ENCODE measurements at regions not wholly inside any gene's neighbourhood (a gene's known extent, or its start where the extent isn't known, plus 50 kb on each side); places are given as distances from the start of the nearest gene placed in this dataset.
"Not testable (repeated sequence)": the region's sequence is repeated elsewhere in the genome, so short reads cannot be mapped to it uniquely, and the experiment has no call there.

GRCh38 chr17:36661047-36661666 lies 59.8 kb downstream of the MRM1 start:
- peak; percentile 24 for DNase-seq

GRCh38 chr17:36661688-36662087 lies 60.3 kb downstream of the MRM1 start:
- no peak for DNase-seq

DNA sequence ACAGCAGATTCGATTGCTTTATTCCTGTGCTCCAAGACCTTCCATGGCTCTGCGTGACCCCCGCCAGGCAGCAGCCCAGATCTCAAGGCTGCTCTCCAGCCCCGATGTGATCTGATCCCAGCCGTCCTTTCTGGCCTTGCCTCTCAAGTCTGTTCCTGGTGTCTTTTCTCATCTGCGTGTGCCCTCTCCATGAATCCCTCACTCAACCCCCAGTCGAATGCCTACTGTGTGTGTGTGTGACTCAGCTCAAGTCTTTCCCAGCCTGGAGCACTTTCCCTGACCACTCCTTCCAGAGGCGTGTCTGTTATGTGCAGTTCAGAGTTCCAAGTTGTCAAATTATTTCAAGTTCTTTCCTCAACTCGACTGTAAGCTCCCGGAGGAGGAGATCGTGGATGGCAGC lies 64.0 kb downstream of the MRM1 start:
- DNase-seq: no peak

DNA sequence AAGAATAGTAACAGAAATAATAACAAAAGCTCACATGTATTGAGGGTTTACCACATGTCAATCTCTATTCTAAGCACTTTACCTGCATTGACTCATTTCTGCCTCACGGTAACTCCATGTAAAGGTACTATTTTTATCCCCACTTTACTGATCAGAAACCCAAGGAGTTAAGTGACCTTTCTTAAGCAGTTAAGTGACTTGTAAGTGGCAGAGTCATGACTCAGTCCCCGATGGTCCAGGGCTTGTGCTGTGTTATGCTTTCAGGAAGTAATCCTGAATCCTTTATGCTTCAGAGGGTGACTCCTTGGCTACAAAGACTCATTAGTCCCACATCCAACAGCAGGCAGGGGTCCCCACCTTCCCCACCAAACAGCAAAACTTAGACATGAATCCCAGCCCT lies 66.5 kb downstream of the MRM1 start:
- no peak for DNase-seq

DNA sequence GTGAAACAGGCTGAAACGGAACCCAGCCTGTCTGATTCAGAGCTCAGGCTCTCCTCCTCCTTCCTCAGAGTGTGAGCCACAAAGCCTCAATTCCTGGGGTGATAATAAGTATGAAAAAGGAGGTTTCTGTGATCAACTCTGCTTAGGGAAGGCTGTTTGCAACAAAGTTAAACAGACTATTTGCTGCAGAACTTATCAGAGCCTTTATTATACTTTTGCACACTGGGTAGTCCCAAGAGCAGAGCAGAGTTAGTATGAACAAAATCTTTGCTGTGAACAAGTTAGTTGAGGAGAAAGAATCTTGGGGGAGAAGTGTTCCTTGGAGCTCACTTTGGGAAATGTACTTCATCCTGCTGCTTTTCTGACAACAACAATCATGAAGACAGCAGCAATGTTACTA lies 67.4 kb downstream of the MRM1 start:
- DNase-seq: no peak

DNA sequence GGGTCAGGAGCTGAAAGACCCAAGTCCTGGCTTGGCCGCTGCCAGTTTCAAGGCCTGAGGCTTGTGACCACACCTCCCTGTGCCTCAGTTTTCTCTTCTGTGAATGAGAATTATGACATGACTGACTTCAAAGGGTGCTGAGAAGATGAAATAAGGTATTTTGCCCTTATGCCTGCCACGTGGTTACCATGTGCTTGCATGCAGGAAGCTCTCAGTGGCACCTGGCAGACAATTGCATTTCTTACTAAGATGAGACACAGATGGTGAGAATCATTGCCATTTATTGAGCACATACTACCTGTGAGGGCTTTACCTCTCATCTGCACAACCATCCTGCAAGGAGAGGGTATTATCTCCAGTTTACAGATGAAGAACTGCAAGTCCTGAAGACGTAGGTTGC lies 69.8 kb downstream of the MRM1 start:
- DNase-seq: no peak

DNA sequence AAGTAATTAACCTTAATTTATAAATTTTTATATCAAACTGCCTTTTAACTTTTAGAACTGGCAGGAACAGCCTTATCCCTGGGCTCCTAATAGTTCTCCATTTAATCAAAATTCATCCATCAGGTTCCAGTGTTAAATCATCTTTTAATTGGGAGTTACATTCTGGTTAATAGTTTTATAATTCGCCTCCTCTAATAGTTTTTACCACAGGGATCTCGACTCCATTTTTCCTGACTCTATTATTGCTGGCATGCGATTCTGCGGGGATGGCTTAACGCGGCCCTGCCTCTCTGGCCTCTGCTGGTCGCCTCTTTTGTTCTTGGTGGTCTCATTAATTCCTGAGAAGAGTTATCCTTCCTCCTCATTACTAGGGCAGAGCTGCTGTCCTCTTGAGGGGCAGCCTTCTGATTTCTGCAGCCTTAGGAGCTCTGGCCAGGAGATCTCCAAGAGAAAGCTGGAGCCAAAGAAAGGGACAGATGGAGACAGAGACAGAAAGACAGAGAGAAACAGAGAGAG lies 71.1 kb downstream of the MRM1 start:
- no peak for DNase-seq

GRCh38 chr17:36673068-36673467 lies 71.7 kb downstream of the MRM1 start:
- DNase-seq: no peak

- no peak for DNase-seq
Observed at GRCh38 chr17:36673637-36674277, 72.4 kb downstream of the MRM1 start.

DNA sequence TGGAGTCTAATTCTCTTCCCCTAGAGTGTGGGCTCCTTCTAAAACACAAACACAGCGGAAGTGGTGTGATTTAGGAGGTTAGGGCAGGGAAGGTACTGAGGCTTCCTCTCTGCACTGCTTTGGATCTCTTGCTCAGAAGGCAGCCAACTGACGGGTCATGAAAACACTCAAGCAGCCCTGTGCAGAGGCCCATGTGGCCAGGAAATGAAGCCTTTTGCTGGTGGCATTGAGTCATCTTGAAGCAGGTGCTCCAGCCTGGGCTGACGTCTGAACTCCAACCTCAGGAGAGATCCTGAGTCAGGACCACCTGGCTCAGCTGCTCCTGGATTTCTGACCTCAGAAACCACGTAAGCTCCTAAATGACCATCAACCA lies 72.9 kb downstream of the MRM1 start:
- no peak for DNase-seq

DNA sequence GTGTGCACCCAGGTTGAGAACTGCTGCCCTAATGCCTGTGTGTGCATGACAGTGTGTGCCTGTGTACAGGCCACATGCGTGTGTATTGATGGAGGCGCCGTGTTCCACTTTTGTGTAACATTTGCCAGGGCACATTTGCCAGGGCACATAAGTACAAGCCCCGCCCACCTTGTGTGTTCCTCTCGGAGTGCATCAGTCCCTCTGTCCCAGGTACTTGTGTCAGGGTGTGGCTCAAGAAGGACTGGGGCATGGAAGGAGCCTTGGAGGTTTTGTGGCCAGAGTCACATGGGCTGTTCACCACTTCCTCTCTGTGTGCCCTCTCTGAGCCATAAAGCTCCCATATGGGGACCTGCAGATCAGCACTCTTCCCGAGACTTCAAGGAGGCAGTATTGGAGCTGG lies 73.9 kb downstream of the MRM1 start:
- no peak for DNase-seq

GRCh38 chr17:36675786-36676185 lies 74.4 kb downstream of the MRM1 start:
- no peak for DNase-seq

DNA sequence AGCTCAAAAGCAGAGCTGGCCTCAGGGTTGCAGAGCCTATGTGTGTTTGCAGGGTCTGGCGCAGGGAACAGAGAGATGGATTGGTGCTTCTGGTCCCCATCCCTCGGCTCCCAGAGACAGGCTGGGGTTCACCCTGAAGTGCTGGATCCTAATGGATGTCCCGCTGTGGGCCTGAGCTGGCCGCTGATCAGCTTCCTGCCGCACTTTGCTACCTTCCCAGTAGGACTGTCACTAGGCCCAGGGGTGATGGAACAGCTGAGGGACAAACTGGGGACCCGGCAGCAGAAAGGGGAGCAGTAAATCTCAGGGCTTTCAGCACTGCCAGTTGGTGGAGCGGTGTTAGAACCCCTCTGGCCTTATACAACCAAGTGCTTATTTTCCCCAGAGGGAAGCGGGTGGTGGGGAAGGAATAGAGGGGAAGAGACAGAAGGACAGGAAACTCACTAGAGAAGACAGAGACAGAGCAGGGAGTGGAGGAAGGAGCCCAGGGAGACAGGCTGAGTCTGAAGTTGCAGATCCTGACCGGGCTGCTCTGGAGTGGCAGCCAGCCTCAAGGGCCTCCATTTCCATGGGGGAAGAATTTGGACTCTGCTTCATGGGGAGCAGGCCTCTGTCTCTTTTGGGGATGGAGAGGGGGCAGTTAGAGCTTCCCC lies 78.6 kb downstream of the MRM1 start:
- DNase-seq: no peak

GRCh38 chr17:36680701-36681202 lies 79.4 kb downstream of the MRM1 start:
- DNase-seq: no peak

- DNase-seq: no peak
Observed at GRCh38 chr17:36682773-36683172, 81.4 kb downstream of the MRM1 start.

DNA sequence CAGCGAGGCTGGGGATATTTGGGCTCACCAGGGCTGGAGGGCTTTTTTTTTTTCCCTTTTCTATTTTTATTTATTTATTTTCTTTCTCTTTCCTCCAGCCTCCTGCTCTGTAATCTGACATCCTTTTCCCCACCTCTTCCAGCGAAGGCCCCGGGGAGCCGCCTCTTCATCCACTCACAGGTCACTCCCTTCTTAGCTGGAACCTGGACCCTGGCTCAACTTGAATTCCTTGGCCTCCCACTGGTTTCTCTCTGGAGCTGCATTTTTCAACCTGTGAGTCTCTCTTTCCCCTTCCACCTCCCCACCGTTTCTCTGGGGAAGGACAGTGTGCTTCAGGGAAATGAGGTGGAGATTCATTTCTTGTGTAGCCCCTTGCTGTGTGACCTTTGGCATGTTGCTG lies 82.0 kb downstream of the MRM1 start:
- no peak for DNase-seq

DNA sequence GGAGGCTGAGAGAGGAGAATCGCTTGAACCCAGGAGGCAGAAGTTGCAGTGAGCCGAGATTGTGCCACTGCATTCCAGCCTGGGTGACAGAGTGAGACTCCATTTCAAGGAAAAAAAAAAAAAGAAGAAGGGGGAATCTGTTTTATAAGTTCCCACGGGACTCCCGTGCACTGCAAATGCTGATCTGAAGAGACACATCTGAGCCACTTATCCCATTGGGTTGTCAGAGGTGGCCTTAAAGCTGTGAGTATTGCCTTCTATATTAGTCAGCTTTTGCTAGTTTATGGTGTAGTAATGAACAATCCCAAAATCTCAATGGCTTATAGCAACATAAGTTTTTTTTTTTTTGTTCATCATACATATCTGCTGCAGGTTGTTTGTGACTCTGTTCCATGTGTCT lies 82.8 kb downstream of the MRM1 start:
- no peak for DNase-seq

DNA sequence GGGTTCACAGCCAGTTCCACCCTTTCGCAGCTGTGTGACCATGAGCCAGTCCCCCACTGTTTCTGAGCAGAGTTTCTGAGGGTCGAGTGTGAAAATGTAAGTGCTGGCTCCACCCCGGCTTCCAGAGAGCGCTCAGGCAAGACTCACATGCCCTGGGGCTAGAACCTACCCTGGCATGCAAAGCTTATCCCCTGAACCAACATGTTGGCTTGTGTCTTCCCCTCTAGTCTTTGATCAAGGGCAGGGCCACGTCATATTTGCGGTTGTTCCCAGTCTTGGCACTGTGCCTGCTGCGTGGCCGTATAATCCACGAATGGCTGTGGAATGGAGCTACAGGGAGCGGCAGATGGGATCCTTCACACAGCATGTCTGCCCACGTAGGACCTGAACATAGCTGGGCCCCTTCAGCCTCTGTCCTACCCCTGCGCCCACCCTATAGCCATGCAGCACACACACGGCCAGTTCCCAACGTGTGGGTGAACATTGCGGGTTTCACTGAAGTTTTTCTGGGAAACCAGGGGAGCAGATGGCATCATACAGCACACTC lies 84.8 kb downstream of the MRM1 start:
- no peak for DNase-seq

DNA sequence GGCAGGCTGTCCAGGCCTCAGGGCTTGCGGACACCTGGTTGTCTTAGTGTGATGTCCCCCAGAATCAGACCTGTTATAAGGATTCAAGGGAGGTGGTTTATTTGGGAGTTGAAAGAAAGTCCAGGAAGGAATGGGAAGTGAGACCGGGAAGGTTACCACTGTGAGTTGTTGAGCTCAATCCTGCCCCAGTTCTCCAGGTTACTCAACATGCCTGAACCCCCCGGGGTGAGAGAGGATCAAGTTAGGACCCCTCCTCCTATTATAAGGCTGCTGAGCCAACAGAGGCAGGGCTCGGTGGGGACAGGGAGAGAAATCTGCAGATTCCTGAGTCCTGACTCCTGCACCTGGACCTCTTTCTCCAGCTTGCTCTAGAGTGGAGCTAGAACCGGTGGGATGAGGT lies 86.4 kb downstream of the MRM1 start:
- DNase-seq: no peak

DNA sequence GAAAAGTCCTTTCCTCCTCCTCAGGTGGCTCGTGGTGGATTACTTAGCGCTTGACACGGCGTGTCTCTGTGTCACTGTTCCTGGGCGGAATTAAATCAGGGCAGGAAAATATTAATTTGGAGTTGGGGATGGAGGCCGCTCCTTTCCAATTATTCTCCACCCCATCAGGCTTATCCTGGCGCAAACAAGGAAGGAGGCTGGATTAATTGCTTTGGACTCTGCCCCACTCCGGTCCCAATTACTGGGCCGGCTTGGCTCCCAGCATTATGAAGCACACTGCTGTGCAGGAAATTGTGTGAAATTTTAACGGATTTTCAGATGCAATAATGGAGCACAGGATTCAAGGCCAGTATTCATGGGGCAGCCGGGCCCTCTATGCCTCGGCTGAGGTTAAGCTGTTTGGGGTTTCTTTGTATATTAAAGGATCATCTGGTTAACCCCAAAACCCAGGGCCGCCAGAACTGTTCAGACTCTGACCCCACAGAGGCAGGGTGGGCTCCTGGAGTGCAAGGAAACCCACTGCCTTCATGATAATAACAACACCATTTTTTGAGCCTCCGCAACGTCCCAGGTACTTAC lies 87.8 kb downstream of the MRM1 start:
- DNase-seq: no peak

DNA sequence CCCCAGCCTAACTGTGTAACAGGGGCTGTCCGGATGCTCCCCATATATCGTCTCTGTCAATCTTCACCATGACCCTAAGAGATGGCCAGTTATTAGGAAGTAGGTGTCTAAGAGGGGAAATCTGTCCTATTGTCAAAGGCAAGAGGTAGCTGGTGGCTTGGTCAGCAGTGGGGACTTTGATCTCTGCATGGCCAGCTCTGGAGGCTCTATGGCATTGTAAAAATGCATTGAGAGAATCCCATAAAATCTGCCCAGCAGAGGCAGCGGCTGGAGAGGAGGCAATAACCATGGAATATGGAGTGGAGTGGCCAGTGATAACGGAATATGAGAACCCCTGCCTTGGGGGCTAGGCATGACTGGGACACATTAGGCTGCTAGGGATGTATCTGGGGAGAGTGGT lies 88.8 kb downstream of the MRM1 start:
- no peak for DNase-seq

DNA sequence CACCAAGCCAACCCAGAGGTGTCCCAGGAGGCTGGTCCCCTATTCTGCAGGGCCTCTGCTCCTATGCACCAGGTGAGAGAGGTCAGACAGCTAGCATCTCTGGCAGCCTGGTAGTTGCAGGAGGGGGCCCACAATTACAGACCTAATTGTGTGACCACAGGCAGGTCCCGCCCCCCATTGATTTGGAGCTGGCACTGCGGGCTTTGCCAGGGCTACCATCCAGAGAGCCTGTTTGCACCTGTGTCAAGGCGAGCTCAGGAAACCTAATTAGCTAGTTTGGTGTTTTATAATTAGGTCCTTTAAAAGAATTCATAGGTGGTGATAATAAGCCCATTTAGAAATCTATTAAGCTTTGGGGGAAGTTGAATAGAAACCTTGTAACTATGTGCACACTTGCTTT lies 90.2 kb downstream of the MRM1 start:
- DNase-seq: no peak

DNA sequence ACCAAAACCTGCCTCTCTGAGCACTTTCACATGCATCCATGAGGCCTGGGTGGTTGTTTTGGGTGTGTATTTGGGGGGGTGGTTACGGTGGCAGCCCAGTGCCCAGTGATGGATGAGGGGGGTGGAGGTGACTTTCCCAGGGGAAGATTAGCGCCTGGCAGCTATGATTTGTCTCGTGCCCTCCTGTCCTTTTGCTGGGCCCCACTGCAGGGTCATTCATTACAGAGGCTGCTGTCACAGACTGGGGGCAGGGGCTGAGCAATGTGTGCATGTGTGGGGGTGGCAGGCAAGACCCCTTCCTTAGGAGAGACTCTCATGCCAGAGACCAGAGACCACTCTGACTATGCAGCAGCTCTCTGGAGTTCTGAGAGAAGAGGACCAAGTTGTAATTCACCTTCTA lies 93.7 kb downstream of the MRM1 start:
- DNase-seq: no peak

DNA sequence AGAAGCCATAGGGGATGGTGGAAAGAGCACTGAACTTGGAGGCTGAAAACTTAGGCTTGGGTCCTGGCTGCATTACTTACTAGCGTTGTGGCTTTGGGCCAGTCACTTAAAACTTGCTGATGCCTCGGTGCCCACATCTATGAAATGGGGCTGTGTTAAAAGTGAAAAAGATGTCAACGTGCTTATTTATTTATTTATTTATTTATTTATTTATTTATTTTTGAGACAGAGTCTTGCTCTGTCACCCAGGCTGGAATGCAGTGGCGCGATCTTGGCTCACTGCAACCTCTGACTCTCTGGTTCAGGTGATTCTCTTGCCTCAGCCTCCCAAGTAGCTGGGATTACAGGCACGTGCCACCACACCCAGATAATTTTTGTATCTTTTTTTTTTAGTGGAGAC lies 94.3 kb downstream of the MRM1 start:
- DNase-seq: not testable (repeated sequence)

Data from NCI-H2227 treated with DMSO at 0.1 percent for 48 hours (cell line).